ENCODE measurements at regions not wholly inside any gene's neighbourhood (a gene's known extent, or its start where the extent isn't known, plus 50 kb on each side); places are given as distances from the start of the nearest gene placed in this dataset.
"Not testable (repeated sequence)": the region's sequence is repeated elsewhere in the genome, so short reads cannot be mapped to it uniquely, and the experiment has no call there.

GRCh38 chr12:19572920-19573558, 133.7 kb downstream of the AEBP2 start:
- DNase-seq: peak; percentile 20

GRCh38 chr12:19573866-19574265, 134.6 kb downstream of the AEBP2 start:
- DNase-seq: no peak

DNA sequence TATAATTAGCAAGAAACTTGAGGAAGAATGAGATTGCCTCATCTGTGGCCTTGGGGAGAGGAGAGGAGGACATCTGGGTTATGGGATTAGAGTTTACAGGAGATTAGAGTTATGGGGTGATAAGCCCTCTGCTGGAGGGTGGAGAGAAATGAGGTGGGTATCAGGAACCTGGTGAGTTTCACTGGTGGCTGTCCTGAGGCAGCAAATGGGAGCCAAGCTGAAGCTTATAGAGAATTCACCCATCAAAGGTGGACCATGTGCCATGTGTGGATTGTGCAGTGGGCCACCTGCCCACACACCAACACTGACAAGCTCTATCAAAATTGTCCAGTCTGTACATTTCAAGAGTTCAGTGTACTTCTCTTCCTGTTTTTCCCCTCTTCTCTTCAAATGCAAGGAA, 135.3 kb downstream of the AEBP2 start:
- no peak for DNase-seq

DNA sequence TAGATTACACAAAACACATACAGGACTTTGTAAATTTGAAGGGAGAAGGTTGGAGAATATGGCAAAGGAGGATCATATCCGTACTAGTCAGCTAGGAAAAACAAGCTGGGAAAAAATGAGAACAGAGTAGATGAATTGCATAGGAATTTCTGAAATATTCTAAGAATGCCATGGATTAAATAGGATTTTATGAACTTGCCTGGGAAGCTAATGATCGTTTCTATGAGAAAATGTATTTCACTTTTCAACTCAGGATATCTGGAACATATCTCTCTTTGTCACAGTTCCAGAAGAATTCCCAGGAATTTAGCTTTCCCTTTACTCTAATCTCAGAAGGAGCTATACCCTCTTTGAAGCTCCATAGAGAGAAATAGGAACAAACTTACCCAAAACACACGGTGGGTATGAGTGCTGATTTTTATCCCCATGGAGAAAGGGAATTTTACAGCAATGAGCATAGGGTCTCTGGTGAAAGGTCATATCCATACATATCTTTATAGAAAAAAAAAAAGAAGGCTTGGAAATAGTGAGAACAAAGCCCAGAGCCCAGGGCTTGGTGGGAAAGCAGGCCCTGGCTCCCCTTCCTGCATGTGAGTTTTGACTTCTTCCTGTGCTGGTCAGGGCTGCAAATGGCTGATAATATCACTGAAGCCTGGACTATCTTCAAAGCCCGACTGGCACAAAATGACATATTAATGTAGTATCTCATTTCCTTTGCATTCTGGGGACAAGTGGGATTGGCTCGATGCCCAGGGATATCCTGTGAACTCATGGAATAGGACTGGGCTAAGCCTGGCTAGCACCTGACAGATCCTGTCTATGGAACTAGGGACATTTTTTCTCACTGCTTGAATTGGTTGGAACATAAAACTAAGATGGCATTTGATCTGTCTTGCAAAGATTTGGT, 136.3 kb downstream of the AEBP2 start:
- DNase-seq: no peak

DNA sequence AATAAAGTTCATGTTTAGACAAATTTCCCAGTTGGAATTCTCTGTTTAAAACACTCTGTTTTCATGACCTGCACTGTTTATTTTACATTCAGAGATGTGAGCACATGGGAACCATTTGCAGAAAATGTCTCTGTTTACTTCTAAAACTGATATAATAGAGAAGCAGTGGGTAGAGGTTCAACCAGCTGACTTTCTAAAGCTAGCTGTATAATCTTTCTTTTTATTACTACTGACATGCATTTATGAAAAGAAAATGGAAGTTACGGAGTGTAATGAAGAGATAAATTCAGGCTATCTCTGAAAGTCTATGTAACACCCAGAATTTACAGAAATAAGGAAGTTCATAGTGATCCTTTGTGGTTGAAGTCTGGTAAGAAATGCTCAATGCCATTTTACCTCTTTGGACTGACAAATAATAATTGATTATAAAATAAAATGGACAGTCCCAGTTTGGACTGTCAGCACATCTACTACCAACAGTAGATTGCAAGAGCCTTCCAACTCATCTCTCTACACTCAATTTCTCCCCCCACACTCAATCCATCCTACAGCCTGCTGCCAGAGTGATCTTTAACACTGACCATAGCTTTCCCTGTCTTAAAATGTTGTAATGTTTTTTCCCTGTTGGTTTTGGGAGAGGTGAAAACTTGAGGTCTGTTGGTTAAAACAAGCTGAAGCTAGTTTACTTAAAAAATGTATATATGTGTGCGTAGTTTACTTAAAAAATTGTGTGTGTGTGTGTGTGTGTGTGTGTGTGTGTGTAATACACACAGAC, 137.4 kb downstream of the AEBP2 start:
- DNase-seq: no peak

DNA sequence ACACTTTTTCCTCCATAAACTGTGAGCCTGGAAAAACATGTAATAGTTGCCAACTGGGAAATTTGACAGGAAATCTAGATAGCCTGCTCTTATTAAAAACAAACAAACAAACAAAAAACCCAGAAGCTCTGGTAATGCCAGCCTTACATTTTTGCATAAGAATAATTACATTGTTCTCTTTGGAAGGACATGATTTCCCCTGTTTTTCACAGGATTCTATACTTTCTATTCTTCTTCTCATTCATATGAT, 137.9 kb downstream of the AEBP2 start:
- no peak for DNase-seq

DNA sequence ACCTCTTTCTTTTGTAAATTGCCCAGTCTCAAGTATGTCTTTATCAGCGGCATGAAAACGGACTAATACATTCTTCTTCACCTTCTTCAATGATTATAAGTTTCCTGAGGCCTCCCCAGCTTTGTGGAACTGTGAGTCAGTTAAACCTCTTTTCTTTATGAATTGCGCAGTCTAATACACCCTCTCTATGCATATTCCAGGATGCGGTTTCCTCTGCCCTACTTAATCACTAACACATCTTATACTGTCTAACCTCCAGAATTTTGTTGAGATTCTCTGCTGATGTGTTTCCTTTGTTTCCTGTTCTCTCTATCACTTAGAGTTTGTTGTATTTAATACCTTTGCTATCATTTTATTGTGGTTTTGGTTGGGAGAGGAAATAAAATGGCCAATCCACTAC, 145.4 kb downstream of the AEBP2 start:
- no peak for DNase-seq

DNA sequence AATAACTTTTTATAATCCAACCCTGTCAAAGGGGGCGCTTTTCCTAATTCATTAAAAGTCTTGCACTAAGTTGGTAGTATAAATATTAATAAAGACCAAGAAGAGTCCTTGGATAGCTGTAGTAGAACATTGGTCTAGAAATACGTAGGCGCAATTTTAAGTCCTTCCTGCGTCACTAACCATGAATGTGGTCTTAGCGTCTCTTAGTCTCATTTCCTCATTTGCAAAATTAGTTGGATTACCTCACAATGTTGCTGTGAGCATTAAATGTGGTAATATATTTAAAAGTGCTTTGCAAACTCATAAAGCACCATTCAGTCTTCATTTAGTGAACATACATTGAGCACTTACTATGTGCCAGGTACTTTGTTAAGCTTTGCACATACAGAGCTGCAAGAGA, 149.7 kb downstream of the AEBP2 start:
- DNase-seq: no peak

DNA sequence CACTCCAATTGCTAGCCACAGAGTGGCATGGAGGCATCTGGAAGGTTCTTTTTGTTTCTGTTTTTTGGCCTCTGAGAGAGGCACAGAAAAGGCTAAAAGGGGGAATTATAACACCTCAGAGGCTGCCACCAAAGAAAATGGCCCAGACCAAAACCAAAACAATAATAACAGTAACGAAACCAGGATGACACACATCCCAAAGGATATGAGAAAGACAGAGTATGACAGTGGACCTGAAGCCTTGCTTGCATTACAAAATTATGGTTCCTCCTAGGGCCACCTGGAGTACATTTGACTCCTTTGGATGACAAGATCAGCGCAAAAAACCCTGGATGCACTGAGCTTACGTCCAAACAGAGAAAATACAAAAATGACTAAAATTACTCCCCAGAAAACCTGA, 152.7 kb downstream of the AEBP2 start:
- DNase-seq: no peak

DNA sequence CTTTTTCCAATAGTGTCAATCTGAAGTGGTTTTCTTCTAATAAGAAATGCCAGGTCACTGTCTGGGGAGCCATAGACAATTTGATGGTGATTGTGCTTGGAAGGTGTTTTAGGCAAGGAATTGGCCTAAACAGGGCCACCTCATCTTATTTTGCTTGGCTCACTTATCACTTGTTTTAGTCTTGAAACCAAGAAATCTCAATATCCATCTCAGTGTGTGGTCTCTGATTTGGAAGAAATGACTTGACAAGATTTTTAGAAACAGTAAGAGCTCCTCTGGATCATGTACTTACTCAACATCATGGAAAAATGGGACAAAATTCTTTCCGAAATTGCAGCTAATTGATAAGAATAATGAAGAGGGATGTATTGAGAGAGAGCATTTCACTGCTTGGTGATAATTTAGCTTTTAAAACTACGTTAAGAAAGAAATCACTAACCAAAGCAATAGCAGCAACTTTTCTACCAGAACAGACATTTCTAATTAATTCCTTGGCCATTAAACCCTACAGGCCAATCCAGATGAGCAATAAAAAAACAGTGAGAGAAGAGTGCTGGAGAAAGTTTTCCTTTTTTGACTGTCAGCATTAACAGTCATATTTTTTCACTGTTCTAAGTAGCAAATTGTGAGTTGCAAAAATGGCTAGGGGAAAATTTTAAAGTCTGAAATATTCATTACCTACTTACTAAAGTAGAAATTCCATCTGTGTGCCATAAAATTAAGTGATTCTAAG, 157.3 kb downstream of the AEBP2 start:
- no peak for DNase-seq

GRCh38 chr12:19597167-19598026, 158.1 kb downstream of the AEBP2 start:
- DNase-seq: no peak

- DNase-seq: no peak
Observed at GRCh38 chr12:19605720-19606119, 166.4 kb downstream of the AEBP2 start.

DNA sequence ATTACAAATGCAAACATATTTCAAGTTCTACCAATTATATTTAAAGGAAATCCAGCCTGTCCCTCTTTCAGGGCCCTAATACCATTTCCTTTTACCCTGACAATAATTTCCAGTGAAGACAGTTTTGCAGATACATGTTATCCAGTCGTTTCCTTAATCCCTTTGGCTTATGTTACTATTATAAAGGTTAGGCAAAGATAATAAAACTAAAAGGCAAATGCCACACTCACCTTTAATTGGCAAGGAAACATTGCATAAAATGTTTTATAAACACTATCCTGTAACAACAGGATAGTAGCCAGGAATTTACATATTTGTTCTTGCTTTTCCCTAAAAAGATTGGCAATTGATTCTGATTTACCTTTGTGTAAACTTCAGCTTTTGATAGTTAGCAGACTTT, 168.7 kb downstream of the AEBP2 start:
- no peak for DNase-seq

GRCh38 chr12:19613051-19613535, 173.8 kb downstream of the AEBP2 start:
- DNase-seq: no peak

- DNase-seq: no peak
Observed at GRCh38 chr12:19614601-19615383, 175.5 kb downstream of the AEBP2 start.

GRCh38 chr12:19615384-19615725, 176.1 kb downstream of the AEBP2 start:
- no peak for DNase-seq

DNA sequence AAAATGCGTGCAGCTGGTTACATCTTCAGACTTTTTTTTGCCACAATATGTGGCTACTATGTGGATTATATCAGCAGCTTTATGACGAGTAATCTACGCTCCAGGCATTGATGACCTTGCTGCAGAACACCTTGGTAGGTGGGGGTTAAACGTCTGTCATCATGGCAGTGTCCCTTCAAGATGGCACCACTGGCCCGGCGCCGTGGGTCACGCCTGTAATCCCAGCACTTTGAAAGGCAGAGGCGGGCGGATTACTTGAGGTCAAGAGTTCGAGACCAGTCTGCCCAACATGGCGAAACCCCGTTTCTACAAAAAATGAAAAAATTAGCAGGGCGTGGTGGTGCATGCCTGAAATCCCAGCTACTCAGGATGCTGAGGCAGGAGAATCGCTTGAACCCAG, 177.5 kb downstream of the AEBP2 start:
- no peak for DNase-seq

DNA sequence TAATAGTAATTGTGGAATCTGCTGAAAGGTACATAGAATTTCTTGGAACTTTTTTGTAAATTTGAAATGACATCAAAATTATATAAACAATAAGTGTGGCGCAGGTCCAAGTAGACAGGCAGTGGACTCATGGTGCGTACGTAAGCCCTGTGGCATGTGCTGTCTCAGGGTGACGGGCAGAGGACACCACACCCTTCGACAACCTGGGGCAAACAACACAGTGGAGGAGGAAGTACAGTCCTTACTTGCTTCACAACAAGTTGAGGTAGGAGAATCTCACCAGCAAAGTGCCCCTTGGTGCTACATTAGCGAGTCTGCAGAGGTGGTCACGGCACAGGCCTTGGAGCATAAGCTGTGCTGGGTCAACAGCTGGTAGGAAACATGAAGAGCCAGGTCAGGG, 180.9 kb downstream of the AEBP2 start:
- no peak for DNase-seq

GRCh38 chr12:19623751-19624399, 184.6 kb downstream of the AEBP2 start:
- DNase-seq: no peak

DNA sequence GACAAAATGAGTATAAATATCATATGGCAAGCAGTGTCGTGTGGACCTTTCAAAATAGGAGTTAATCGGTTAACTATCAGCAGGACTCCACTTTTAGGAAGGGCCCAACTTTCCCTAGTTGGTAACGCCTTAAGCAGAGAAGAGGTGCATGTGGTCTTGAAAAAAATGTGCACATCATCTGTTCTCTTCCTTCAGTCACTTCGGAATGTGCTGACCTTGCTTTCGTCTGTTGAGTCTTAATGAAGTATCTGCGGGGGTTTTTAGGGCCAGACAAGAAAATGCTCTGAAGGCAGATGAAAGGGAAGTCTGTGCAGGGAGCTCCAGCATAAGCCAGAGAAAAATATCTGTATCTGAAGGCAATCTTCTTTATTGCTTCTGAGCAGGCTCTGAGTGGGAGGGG, 185.2 kb downstream of the AEBP2 start:
- DNase-seq: no peak

GRCh38 chr12:19625551-19625950, 186.3 kb downstream of the AEBP2 start:
- DNase-seq: not testable (repeated sequence)

All from CD4-positive, alpha-beta T cell treated with Interleukin-12 subunit alpha and Interleukin-12 subunit beta, for 1 hour (primary cell).